Medulla oblongata (tissue), 1 donor: ENCODE measurements at regions not wholly inside any gene's neighbourhood (a gene's known extent, or its start where the extent isn't known, plus 50 kb on each side); places are given as distances from the start of the nearest gene placed in this dataset.
A peak's percentile ranks its signal among the peaks of the same experiment; 100 is the strongest.
"Not testable (repeated sequence)": the region's sequence is repeated elsewhere in the genome, so short reads cannot be mapped to it uniquely, and the experiment has no call there.

Experiments used
- DNase-seq: peaks from one replicate; pipeline ENCODE4 v3.0.0-alpha.2; 2015; ENCODE audit errors: extremely low spot score

DNA sequence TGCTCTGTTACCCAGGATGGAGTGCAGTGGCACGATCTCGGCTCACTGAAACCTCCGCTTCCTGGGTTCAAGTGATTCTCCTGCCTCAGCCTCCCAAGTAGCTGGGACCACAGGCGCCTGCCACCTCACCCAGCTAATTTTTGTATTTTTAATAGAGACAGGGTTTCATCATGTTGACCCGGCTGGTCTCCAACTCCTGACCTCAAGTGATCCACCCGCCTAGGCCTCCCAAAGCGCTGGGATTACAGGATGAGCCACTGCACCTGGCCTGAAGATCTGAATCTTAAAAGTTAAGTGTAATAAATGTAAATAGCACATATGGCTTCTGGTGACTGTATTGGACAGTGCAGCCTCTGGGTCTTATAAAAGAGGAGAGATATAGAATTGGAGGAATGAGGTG, 74.2 kb upstream of the NOX3 start:
- not testable (repeated sequence) for DNase-seq

DNA sequence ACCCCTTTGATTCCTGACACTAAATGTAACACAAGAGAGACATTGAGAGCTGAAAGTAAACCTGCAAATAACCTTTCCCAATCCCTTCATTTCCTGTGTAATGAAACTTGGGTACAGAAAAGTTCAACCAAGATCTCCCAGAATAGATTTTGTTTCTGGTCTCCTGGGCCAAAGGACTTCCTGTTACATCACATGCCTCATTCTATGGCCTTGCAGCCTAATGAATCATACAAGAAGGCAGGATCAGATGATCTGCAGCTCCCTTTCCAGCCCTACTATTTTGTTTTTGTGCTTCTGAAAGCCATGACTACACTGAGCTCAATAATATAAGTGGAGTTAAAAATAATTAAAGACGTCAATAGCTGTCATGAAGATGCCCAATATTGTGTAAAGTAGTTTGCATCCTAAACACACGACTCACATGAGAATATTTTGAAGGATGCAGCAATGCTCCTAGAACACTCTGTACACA, 73.4 kb upstream of the NOX3 start:
- DNase-seq = peak; percentile 10

DNA sequence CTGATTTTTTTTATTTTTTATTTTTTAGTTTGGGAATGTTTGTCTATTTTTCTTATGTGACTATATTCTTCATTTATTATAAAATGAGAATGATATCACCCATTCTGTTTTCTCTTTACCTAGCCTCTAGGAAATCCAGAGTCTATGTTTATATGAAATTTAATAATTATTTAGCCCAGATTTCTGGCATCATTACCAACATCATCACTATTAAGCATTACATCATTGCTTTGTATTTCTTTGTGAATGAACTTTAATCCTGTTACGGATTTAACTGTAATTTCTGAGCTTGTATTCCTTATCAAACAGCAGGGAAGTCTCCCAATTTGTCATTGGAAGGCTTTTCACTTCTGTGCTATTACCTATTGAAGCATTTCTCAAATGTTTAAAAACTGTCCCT, 72.7 kb upstream of the NOX3 start:
- no peak for DNase-seq

DNA sequence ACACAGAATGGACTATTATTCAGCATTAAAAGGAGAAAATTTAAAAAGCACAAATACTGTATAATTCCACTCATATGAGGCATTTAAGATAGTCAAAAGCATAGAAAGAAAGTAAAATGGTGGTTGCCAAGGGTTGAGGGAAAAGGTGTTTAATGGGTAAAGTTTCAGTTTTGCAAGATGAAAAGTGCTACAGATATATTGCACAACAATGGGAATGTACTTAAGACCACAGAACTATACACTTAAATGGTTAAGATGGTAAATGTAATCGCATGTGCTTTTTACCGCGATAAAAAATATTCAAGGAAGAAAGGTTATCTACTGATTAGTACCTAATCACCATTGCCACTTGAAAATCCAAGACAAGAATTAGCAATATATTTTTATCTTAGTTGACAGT, 71.8 kb upstream of the NOX3 start:
- DNase-seq = no peak

DNA sequence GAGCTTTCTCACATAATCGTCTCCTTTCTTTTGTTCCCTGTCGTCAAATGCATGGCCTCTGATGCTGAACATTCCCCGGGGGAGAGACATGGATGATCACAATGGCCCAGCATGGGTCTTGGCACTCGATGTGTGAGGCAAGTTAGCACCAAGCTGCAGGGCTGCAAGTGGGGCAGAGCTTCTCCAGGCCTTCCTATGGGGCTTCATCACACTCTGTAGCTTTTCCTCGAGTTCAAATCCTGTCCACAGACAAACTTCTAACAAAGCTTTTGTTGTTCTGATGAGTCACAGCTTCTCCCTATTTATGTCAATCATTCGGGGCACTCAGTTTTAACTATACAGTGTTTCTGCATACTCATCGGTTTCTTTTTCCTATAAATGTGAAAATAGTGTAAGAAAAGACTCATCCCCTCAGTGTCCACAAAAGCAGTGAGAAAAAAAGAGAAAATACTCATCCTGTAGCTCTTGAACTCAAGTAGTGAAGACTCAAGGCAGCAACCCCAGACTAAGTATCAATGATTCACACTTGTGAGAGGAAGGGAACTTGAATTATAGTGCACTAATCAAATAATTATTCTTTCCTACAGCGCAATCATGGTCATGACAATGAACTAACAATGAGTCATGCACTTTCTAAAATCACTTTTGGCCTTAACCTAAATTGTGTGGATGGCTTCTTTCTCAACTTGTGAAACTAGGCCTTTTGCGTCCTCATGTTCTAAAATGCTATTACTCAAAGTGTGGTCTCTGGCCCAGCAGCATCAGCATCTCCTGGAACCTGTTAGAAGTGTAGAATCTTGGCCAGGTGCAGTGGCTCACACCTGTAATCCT, 68.4 kb upstream of the NOX3 start:
- no peak for DNase-seq

GRCh38 chr6:155521719-155522118, 66.1 kb upstream of the NOX3 start:
- DNase-seq = no peak

DNA sequence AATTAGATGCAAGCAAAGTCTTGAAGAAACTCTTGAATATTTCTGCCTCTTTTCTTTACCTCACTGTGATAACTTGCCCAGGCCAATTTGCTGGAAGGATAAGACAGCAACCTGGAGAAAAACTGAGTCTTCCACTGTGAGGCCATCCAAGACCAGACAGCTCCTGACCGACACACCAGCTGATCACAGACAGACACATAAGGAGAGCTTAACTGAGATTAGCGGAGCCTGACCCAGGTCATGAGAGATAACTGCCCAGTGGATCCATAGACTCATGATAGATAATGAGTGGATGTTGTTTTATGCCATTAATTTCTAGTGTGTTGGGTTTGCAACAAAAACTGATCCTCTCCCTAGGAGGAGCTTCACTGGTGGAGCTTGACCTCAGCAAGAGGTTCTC, 64.4 kb upstream of the NOX3 start:
- no peak for DNase-seq

DNA sequence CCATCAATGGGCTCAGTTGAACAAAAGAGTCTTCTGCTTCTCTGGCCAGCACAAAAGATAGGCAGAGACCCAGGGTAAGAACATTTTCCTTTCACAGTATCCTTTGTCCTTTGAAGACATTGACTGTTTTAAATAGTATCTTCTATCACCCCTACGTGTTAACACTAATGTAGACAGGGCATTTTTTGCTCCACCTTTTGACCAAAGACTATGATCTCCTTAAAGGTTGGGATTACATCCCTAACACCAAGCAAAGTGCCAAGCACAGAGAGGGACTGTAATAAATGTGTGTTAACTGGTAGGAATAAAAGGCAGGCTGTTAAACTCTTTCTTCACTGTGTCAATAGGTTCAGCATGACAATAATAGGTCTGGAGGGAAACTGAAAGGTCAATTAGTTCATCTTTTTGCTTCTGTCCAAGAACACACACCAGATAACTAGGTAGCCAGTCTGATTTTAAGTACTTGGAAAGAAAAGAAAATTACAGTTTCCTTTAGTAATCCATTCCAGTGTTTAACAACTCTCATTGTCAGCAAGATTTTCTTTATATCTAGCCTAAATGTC, 63.6 kb upstream of the NOX3 start:
- DNase-seq = no peak

- DNase-seq = no peak
Measured at GRCh38 chr6:155517294-155517693, 61.7 kb upstream of the NOX3 start.

- DNase-seq = no peak
Measured at GRCh38 chr6:155510879-155511278, 55.2 kb upstream of the NOX3 start.

DNA sequence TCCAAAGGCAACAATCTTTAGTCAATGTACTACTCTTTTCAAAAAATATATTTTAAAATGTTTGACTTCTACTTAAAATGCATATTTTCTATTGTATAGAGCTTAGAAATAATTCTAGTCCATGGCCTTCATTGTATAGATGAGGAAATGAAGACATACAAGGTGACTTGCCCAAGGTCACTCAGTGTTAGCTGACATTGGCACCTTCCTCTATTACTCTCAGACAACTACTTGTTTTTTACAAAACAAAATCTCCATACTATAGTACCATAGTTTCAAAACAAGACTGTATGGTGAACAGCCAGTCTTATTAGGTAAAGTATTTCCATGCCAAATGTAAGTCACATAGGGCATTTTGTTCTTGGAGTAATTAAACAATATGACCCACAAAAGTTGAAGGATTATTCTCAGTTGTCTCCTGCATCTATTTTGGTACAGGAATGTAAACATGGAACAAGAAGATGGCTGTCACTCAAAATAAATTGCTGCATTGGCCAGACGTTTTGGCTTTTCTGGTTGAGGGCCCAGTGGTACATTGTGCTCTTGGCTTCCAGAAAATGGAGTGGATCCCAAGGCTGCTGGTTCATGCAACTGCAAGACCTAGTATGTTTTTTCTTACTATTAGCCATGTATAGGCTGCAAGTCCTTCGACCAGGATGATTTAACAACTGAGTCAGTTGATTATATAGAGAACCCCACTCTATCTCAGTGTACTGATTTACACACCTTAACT, 54.3 kb upstream of the NOX3 start:
- DNase-seq = no peak

DNA sequence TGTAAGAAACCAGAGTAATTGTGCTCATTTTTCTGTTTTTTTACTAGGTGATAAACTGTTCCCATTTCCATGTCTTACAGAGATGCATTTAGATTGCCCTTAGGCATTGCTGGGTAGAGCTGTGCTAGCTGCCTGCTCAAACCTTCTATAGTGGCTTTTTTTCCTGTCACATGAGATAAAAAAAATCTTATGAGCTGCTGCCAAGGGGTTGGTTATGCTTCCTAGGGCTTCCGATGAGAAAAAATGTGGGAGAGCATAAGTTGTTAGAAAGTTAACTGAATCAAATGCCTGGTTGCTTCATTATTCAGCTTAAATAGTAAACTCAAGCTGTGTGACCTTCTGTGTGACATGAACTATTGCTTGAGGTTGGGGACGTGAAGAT, 50.0 kb upstream of the NOX3 start:
- DNase-seq = no peak
